ENCODE measurements at regions not wholly inside any gene's neighbourhood (a gene's known extent, or its start where the extent isn't known, plus 50 kb on each side); places are given as distances from the start of the nearest gene placed in this dataset.

- DNase-seq = no peak
Measured at GRCh38 chr2:217749008-217749407, 253.8 kb downstream of the TNS1 start.

- DNase-seq = no peak
Measured at GRCh38 chr2:217746808-217747207, 256.0 kb downstream of the TNS1 start.

- DNase-seq = no peak
Measured at GRCh38 chr2:217743966-217744761, 258.6 kb downstream of the TNS1 start.

- no peak for DNase-seq
Measured at GRCh38 chr2:217743407-217743806, 259.4 kb downstream of the TNS1 start.

GRCh38 chr2:217742841-217743240, 260.0 kb downstream of the TNS1 start:
- no peak for DNase-seq

GRCh38 chr2:217742276-217742675, 260.5 kb downstream of the TNS1 start:
- DNase-seq = no peak

GRCh38 chr2:217741381-217741955, 261.3 kb downstream of the TNS1 start:
- DNase-seq = no peak

GRCh38 chr2:217740756-217741155, 262.0 kb downstream of the TNS1 start:
- DNase-seq = no peak

GRCh38 chr2:217740178-217740577, 262.6 kb downstream of the TNS1 start:
- DNase-seq = no peak

GRCh38 chr2:217739741-217740140, 263.1 kb downstream of the TNS1 start:
- no peak for DNase-seq

GRCh38 chr2:217738061-217738460, 264.7 kb downstream of the TNS1 start:
- DNase-seq = no peak

GRCh38 chr2:217736776-217737550, 265.8 kb downstream of the TNS1 start:
- DNase-seq = no peak

GRCh38 chr2:217735899-217736298, 266.9 kb downstream of the TNS1 start:
- no peak for DNase-seq

GRCh38 chr2:217735034-217735433, 267.8 kb downstream of the TNS1 start:
- no peak for DNase-seq

GRCh38 chr2:217733461-217733860, 269.3 kb downstream of the TNS1 start:
- DNase-seq = no peak

- DNase-seq = no peak
Measured at GRCh38 chr2:217732992-217733391, 269.8 kb downstream of the TNS1 start.

GRCh38 chr2:217731805-217732204, 271.0 kb downstream of the TNS1 start:
- DNase-seq = no peak

- no peak for DNase-seq
Measured at GRCh38 chr2:217729421-217730053, 273.3 kb downstream of the TNS1 start.

GRCh38 chr2:217727801-217728200, 275.0 kb downstream of the TNS1 start:
- no peak for DNase-seq

- no peak for DNase-seq
Measured at GRCh38 chr2:217725409-217725808, 277.4 kb downstream of the TNS1 start.

- no peak for DNase-seq
Measured at GRCh38 chr2:217724471-217724870, 278.3 kb downstream of the TNS1 start.

- DNase-seq = no peak
Measured at GRCh38 chr2:217723981-217724380, 278.8 kb downstream of the TNS1 start.

GRCh38 chr2:217722883-217723472, 279.8 kb downstream of the TNS1 start:
- no peak for DNase-seq
